Ascending aorta (tissue), 2 donors: ENCODE measurements at regions not wholly inside any gene's neighbourhood (a gene's known extent, or its start where the extent isn't known, plus 50 kb on each side); places are given as distances from the start of the nearest gene placed in this dataset.

Experiments
- DNase-seq, 2 donors: peaks; one replicate each; pipeline ENCODE4 v3.0.0-alpha.2; 2019; ENCODE audit warnings: low spot score in 2 of 2
- H3K27ac ChIP-seq, 2 donors: fragments of 200-600 bp; sonication (generic); one replicate each; pipeline ENCODE4 v1.5.1; 2016 to 2017; ENCODE audit warnings: mild to moderate bottlenecking in 1 of 2
- H3K27me3 ChIP-seq: fragments of 200-600 bp; sonication (generic); one replicate; pipeline ENCODE4 v1.5.1; 2017
- H3K36me3 ChIP-seq, 2 donors: fragments of 200-600 bp; sonication (generic); one replicate each; pipeline ENCODE4 v1.5.1; 2016
- H3K4me1 ChIP-seq, 2 donors: fragments of 200-600 bp; sonication (generic); one replicate each; pipeline ENCODE4 v1.5.1; 2016 to 2017; ENCODE audit warnings: mild to moderate bottlenecking in 1 of 2
- H3K4me3 ChIP-seq, 2 donors: fragments of 200-600 bp; sonication (generic); one replicate each; pipeline ENCODE4 v1.5.1; 2016 to 2017; ENCODE audit warnings: mild to moderate bottlenecking in 1 of 2
- H3K9me3 ChIP-seq, 2 donors: fragments of 200-600 bp; sonication (generic); one replicate each; pipeline ENCODE4 v1.5.1; 2016
- CTCF ChIP-seq, 3 experiments: fragments of 200-600 bp in 2 of 3; fragments of 450-650 bp in 1 of 3; sonication (generic) in 2 of 3; IDR thresholded peaks; one replicate each; pipeline ENCODE4 v1.5.1; 2016 to 2019; ENCODE audit warnings: antibody characterized with exemption in 3 of 3, mild to moderate bottlenecking in 1 of 3, moderate library complexity in 1 of 3
- intact Hi-C: fragments of 100-400 bp; cut with DNase I; formaldehyde crosslinking; loops from one replicate; pipeline ENCODE4 v1.15.1; 2023

DNA sequence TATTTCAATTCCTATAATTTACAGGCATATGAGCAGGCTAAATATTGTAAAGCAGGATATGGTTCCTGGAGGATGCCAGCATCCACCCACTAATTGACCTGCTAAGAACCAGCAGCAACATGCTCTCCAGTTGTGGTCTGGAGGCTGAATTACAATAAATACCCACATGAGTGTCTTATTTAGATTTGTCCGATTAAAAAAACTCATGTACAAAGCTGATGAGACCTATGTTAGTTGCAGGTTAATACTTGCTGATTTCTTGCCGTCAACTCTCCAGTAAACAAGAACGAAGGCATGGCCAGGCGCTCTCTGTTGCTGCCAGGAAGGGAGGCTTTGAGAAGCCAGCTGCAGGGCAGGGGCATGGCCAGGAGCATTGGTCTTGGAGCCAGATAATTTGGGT, 169.3 kb upstream of the PRICKLE1 start:
- no peak overlapping the region for H3K4me3 ChIP-seq
- H3K4me1 ChIP-seq: peaks cover 0 to 3% of the 10 kb centered on the region in 2 donors
- intact Hi-C loops: no loop called here
- TF ChIP-seq CTCF (IDR thresholded peaks at IDR 0.05): no peak
- H3K9me3 ChIP-seq: no peaks in the 10 kb centered on the region
- no peaks in the 10 kb centered on the region for H3K36me3 ChIP-seq
- no peak overlapping the region for H3K27ac ChIP-seq
- no peak for DNase-seq
- H3K27me3 ChIP-seq: no peaks in the 10 kb centered on the region

- intact Hi-C loops: no loop called here
- no peaks in the 10 kb centered on the region for H3K9me3 ChIP-seq
- no peak overlapping the region for H3K27ac ChIP-seq
- H3K4me1 ChIP-seq: peaks cover 0 to 3% of the 10 kb centered on the region in 2 donors
- no peak for TF ChIP-seq CTCF (IDR thresholded peaks at IDR 0.05)
- H3K27me3 ChIP-seq: no peaks in the 10 kb centered on the region
- DNase-seq: no peak
- H3K36me3 ChIP-seq: no peaks in the 10 kb centered on the region
- no peak overlapping the region for H3K4me3 ChIP-seq
Measured at GRCh38 chr12:42757624-42758119, 168.1 kb upstream of the PRICKLE1 start.

DNA sequence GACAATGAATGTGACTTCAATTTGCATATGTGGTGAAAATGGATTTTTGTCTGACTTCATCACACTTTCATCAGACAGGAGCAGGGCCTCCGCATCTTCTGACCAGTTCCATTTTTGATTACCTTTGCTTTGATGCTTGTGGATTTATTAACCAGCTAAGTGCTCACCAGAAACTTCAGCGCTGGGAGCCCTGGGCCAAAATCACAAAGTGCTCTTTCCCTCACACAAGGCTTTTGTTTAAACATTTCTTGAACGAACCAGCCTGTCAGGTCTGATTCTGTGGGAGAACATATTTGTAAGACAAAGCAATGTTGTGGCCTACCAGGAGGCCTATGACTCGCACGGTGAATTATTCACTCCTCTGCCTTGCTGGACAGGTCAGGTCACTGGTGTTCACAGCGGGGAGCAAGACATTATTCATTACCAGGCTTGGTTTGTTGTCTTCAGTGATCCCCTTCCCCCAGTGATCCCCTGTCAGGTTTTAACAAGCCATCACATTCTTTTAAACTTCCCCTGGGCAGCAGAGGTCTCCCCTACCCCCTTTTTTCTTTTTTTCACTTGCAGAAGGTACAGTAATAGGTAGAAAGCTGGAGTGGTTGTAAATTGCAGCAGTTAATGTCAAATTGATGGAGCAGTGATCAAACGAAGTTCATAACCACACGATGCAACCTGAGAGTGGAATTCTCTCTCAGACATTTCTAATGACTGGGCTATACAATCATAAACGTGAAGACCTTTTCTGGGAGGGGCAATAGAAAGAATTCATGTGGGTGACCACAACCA, 167.5 kb upstream of the PRICKLE1 start:
- H3K4me1 ChIP-seq: peaks cover 0 to 3% of the 10 kb centered on the region in 2 donors
- H3K27me3 ChIP-seq: no peaks in the 10 kb centered on the region
- intact Hi-C loops: no loop called here
- no peak for TF ChIP-seq CTCF (IDR thresholded peaks at IDR 0.05)
- no peaks in the 10 kb centered on the region for H3K36me3 ChIP-seq
- no peaks in the 10 kb centered on the region for H3K9me3 ChIP-seq
- DNase-seq: no peak
- H3K27ac ChIP-seq: no peak overlapping the region
- no peak overlapping the region for H3K4me3 ChIP-seq

GRCh38 chr12:42750356-42750755, 160.8 kb upstream of the PRICKLE1 start:
- Histone ChIP-seq H3K4me3 (no peak overlapping the region), H3K27me3 (no peaks in the 10 kb centered on the region), H3K27ac (no peak overlapping the region), H3K4me1 (no peaks in the 10 kb centered on the region), H3K36me3 (no peaks in the 10 kb centered on the region), H3K9me3 (no peaks in the 10 kb centered on the region)
- DNase-seq: no peak
- intact Hi-C loops: no loop called here
- no peak for TF ChIP-seq CTCF (IDR thresholded peaks at IDR 0.05)

- H3K36me3 ChIP-seq: no peaks in the 10 kb centered on the region
- no peak for DNase-seq
- intact Hi-C loops: loop anchor here (10.0 kb wide), 1 partner anchor 264 kb away; no protein-coding TSS in a partner anchor
- TF ChIP-seq CTCF (IDR thresholded peaks at IDR 0.05): no peak
- H3K9me3 ChIP-seq: no peaks in the 10 kb centered on the region
- no peak overlapping the region for H3K4me3 ChIP-seq
- peaks cover 0 to 3% of the 10 kb centered on the region in 2 donors for H3K4me1 ChIP-seq
- no peaks in the 10 kb centered on the region for H3K27me3 ChIP-seq
- no peak overlapping the region for H3K27ac ChIP-seq
Measured at GRCh38 chr12:42749239-42749638, 159.7 kb upstream of the PRICKLE1 start.
